GM21526 (cell line): ENCODE measurements at regions not wholly inside any gene's neighbourhood (a gene's known extent, or its start where the extent isn't known, plus 50 kb on each side); places are given as distances from the start of the nearest gene placed in this dataset.

ENCODE experiments used
- ATAC-seq: cut with Tn5 transposase; IDR thresholded peaks from one replicate; pipeline ENCODE4 v1.9.1; 2021; ENCODE audit warnings: moderate library complexity; ENCODE audit not compliant: unreplicated experiment, low FRiP score

DNA sequence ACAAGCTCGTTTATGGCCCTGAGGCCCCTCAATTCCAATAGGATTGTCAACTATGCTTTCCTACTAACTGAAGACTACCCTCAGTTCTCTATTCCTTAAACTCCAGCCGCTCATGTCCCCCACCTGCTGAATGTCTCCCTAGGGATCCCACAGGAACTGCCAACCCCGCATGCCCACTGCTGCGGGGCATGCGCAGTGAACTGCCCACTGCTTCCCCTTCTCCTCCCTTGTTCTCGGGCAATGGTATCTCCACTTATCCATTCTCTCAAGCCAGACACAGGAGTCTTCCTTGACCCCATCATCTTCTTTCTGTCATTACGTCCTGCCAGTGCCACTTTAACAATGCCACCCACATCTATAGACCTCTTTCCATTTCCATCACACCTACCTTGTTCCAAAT lies 90.0 kb downstream of the FGF18 start:
- no peak for ATAC-seq

DNA sequence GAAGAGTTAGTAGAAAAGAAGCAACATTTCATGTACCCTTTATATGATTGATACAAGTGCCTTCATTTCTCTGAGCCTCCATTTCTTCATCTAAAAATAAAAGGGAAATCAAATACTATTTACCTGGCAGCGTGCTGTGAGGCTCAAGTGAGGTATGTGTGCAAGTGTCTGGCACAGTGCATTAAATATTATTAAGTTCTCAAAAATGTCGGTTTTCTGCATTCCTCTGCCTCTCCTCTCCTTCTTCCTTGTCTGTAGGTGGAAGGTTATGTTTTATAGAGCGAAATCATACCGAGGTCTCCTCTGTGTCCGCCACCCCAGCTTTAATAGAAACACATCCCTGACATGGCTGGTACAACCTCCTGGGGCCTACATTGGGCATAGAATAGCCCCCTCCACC lies 93.0 kb downstream of the FGF18 start:
- no peak for ATAC-seq

GRCh38 chr5:171513591-171513990 lies 94.1 kb downstream of the FGF18 start:
- ATAC-seq: no peak

DNA sequence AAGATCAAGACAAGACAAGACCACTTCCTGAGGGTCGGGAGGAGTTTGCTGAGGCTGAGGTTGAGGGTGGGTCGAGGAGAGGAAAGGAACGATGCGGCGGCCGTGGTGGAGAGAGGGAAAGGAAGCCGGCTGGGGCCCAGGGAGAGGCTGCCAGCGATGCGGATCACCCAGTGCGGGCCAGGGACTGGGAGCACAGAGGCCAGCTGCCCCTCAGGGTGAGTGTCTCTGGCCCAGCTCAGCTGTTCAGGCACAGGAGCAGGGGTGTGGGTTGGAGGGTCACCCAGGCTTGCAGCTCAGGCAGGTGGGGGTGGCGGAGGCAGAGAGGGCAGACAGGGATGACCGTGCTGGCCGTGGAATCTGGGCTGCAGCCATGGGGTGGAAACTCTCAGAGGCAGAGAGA lies 99.5 kb downstream of the FGF18 start:
- no peak for ATAC-seq

DNA sequence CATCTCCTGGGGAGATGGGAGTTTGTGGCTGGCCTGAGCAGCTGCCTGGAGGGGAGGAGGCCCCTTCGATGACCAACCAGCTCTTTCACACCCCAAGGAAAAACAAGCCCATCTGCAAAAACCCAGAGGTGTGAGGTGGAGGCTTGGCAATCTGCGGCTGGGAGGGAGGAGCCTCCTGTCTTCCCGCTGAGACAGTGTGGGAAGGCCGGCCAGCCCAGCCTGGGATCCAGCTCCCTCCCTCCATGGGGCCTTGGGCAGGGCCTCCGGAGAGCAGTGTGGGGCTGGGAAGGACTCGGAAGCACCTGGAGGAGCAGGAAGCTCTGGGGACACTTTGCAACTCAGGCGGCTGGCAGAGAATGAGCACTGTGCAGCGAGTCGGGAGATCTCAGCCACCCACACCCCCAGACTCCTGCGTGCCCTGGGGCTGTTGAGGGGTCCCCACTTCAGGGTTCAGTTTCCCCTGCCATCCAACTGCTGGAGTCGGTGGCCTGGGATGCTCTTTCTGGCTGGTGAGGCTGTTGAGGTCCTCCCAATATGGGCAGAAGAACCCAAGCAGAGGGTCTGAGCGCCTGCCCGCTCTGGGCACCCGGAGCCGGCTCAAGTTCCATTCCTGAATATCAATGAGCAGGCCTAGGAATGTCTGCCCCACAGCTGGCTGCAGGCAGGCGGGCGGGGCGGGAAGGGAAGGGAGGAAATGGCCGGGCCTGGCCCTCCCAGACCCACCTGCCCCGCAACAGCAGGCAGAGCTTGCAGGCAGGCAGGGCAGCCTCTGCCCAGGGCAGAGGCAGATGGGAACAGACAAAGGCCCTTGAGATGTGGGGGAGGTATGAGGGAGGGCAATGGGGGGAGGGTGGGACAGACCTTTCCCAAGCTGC lies 101.1 kb downstream of the FGF18 start:
- ATAC-seq: no peak

DNA sequence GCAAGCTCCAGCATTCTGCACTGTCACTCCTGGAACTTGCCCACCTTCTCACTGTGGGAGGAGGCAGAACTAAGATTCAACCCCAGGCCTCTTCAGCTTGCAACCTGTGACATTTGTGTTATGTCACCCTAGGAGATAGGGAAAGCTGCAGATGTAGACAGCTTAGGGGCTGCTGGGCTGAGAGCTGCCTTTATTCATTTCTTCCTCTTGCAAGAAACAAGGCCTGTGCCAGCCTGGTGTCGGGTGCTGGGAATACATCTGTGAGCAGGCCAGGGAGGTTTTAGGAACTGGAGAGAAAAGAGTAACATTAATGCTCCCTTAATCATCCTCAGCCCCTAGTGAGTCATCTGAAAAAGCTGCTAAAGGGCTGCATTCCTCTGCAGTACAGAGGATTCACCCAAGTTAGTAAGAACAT lies 101.8 kb downstream of the FGF18 start:
- ATAC-seq: no peak

DNA sequence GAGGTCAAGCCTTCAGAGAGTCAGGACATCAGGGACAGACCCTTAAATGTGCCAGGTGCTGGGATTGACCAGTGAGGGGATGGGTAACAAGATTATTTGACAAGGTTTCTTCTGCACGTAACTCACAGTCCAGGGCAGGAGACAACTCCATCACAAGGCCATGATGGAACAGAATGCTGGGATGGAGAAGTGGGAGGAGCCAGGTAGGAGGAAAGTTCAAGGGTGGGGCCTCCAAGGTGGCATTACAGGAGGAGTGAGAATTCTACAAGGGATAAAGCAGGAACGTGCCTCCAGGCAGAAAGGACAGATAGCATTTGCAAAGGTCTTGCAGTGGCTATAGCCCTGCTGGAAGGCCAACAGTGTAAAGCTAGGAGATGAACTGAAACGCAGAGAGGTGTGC lies 102.2 kb downstream of the FGF18 start:
- no peak for ATAC-seq

DNA sequence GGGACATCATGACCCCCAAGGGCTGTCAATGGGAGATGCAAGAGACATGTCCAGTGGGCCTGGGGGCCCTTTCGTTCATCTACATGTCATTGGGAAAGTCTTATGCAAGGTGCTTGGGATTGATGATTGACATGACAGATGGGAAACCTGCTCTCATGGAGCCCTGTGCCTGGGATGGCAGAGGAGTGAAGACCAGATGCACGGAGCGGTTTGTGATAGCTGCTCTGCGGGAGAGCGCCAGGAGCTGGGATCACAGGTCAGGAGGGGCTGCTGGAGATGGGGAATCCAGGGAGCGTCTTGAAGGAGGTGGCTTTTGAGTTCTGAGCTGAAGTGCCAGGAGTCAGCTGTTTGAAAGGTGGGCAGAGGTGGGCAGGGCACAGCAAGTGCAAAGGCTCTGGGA lies 104.3 kb downstream of the FGF18 start:
- no peak for ATAC-seq

GRCh38 chr5:171524466-171524865 lies 105.0 kb downstream of the FGF18 start:
- ATAC-seq: no peak

DNA sequence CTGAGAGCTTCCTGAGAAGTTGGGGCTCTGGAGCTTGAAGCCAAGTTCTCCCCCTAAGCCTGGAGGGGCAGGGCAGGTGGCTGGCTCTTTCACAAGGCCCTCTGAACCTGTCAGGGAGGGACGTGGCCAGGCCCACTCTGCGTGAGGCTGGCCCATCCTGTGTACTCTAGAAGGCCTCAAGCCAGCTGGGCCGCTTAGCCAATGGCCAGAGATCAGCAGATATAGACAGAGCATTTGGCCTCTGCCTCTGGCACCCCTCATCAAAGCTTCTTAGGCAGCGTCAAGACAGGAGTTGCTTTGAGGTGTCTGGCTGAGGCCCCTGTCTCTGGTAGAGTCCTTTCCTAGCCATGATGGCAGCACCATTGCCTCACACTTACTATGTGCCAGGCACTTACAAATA lies 105.6 kb downstream of the FGF18 start:
- no peak for ATAC-seq

DNA sequence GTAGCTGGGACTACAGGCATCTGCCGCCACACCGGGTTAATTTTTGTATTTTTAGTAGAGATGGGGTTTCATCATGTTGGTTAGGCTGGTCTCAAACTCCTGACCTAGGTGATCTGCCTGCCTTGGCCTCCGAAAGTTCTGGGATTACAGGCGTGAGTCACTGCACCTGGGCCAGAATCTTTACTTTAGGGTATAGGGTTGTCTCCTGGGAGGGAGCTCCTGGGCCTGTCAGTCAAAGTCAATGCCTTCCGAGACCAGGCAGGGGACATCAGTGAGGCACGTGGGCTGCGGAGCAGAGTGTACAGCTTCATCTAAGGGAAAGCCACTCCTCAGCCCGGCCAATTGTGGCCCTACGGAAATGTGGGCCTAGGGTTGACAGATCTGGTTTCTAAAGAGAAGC lies 108.6 kb downstream of the FGF18 start:
- ATAC-seq: no peak

- ATAC-seq: no peak
Observed at GRCh38 chr5:171528865-171529614, 109.6 kb downstream of the FGF18 start.

- no peak for ATAC-seq
Observed at GRCh38 chr5:171531638-171532037, 112.2 kb downstream of the FGF18 start.

GRCh38 chr5:171533153-171533552 lies 113.7 kb downstream of the FGF18 start:
- no peak for ATAC-seq

- ATAC-seq: no peak
Observed at GRCh38 chr5:171534043-171534895, 114.8 kb downstream of the FGF18 start.

DNA sequence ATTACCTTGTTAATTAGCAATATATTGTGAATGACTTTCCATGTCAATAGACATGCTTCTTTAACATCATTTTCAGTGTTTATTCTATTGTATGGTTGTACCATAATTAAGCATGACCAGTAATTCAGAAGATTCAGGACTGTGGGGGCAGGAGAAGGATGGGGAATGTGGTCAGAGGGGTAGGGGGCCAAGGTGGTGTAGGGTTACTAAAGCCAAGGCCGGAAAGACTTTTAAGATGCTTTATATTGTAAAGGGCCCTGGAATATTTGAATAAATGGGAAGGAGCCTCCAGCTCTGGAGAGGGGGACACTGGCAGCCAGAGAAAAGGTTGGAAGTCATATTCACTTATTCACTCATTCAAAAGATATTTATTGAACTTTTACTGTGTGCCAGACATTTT lies 115.7 kb downstream of the FGF18 start:
- no peak for ATAC-seq

- ATAC-seq: no peak
Observed at GRCh38 chr5:171537070-171537849, 117.8 kb downstream of the FGF18 start.

DNA sequence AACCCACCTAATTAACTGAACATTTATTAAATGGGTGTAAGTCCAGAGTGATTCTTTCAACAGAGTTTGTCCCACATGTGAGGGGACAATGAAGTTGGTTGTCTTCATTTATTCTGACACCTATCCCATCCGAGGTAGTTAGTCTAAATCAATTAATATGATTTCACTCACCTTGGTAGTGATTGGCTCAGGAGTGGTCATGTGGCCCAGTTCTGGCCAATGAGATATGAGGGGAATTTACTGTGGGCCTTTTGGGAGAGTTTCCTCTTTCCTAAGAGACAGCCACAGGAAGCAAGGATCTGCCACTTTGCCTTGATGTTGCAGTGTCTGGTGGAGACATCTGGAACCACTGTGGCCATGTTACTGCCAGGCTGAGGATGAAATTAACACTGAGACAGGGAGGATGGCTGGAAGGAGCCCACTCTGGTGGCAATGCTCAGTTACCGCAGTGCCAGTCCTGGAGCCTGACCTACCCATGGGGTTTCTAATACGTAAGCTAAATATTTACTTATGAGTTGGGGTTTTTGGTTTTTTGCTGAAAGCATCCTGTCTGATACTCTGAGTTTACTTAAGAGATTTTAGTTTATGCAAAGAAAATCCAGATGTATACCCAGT lies 118.6 kb downstream of the FGF18 start:
- ATAC-seq: no peak

DNA sequence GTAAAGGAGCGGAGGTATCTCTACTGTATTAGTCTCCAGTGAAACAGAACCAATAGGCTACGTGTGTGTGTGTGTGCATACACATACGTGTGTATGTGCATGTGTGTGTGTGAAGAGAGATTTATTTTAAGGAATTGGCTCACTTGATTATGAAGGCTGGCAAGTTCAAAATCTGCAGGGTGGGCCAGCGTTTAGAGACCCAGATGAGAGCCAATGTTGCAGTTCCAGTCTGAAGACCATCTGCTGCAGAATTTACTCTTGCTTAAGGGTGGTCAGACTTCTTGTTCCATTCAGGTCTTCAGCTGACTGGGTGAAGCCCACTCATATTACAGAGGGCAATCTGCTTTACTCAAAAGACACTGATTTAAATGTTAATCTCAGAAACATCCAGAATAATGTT lies 119.2 kb downstream of the FGF18 start:
- ATAC-seq: no peak

- no peak for ATAC-seq
Observed at GRCh38 chr5:171540865-171541264, 121.4 kb downstream of the FGF18 start.
